IMR-90 (cell line): ENCODE measurements at regions not wholly inside any gene's neighbourhood (a gene's known extent, or its start where the extent isn't known, plus 50 kb on each side); places are given as distances from the start of the nearest gene placed in this dataset.
"Not testable (repeated sequence)": the region's sequence is repeated elsewhere in the genome, so short reads cannot be mapped to it uniquely, and the experiment has no call there.

Experiments
- ATAC-seq: fragments of 200-7000 bp; cut with Tn5 transposase; 2 replicates; pipeline ENCODE4 v1.9.1; 2020; ENCODE audit warnings: low read depth, mild to moderate bottlenecking, moderate library complexity
- BruUV-seq: library from RNA; stranded (reverse); fragments of 400-500 nt; replicated peaks from 2 replicates; lab custom pipeline; 2021; lab: Mats Ljungman, UMichigan
- CTCF ChIA-PET: fragments of 300-600 bp; formaldehyde crosslinking; extraction: SDS; loops from one replicate; lab custom pipeline; 2021; ENCODE audit warnings: antibody characterized with exemption; lab: Yijun Ruan, JAX
- POLR2A ChIA-PET: fragments of 300-600 bp; sonication (Branson Sonifier 250); formaldehyde crosslinking; loops from one replicate; lab custom pipeline; 2022; ENCODE audit warnings: antibody characterized with exemption; ENCODE audit not compliant: unreplicated experiment; lab: Charles Lee
- DNase-seq: peaks from one replicate; pipeline ENCODE4 v3.0.0; 2013
- H2AFZ ChIP-seq: replicated peaks from 2 replicates; pipeline ENCODE3; 2013; ENCODE audit warnings: low read length, mild to moderate bottlenecking; ENCODE audit not compliant: poor library complexity
- H2AK5ac ChIP-seq: 2 replicates; pipeline ENCODE4 v1.6.1; 2013; ENCODE audit warnings: low read depth, low read length, inconsistent platforms
- H2AK9ac ChIP-seq: replicated peaks from 2 replicates; pipeline ENCODE3; 2013; ENCODE audit warnings: mild to moderate bottlenecking, low read depth, low read length, moderate library complexity; ENCODE audit not compliant: poor library complexity
- H2BK120ac ChIP-seq: 2 replicates; pipeline ENCODE4 v1.6.1; 2013; ENCODE audit warnings: low read depth, low read length, inconsistent platforms
- H2BK15ac ChIP-seq: 3 replicates; pipeline ENCODE4 v1.6.1; 2013; ENCODE audit warnings: low read depth, low read length, inconsistent platforms
- H2BK20ac ChIP-seq: 2 replicates; pipeline ENCODE4 v1.6.1; 2013; ENCODE audit warnings: low read depth, mild to moderate bottlenecking, inconsistent platforms, low read length, moderate library complexity
- H2BK5ac ChIP-seq: 2 replicates; pipeline ENCODE4 v1.6.1; 2013; ENCODE audit warnings: mild to moderate bottlenecking, low read depth, low read length, inconsistent platforms; ENCODE audit not compliant: poor library complexity, severe bottlenecking
- H3K14ac ChIP-seq: replicated peaks from 2 replicates; pipeline ENCODE4 v1.6.1; 2013; ENCODE audit warnings: low read depth, low read length, inconsistent platforms
- H3K18ac ChIP-seq: 2 replicates; pipeline ENCODE4 v1.6.1; 2013; ENCODE audit warnings: low read depth, low read length, control low read depth
- H3K23ac ChIP-seq: 2 replicates; pipeline ENCODE4 v1.6.1; 2013; ENCODE audit warnings: low read depth, low read length, inconsistent platforms
- H3K27ac ChIP-seq: 2 replicates; pipeline ENCODE4 v1.5.1; 2013; ENCODE audit warnings: mild to moderate bottlenecking, control low read depth, low read length; ENCODE audit not compliant: insufficient read depth
- H3K27me3 ChIP-seq: 2 replicates; pipeline ENCODE4 v1.6.1; 2013; ENCODE audit warnings: low read length; ENCODE audit not compliant: control insufficient read depth, insufficient read depth
- H3K36me3 ChIP-seq: 2 replicates; pipeline ENCODE4 v1.6.1; 2013; ENCODE audit warnings: low read length, mixed read lengths; ENCODE audit not compliant: control insufficient read depth, insufficient read depth
- H3K4ac ChIP-seq: 2 replicates; pipeline ENCODE4 v1.6.1; 2013; ENCODE audit warnings: low read depth, low read length, inconsistent platforms
- H3K4me1 ChIP-seq: 2 replicates; pipeline ENCODE4 v1.6.1; 2013; ENCODE audit warnings: low read length, mixed read lengths; ENCODE audit not compliant: control insufficient read depth, insufficient read depth
- H3K4me2 ChIP-seq: 2 replicates; pipeline ENCODE4 v1.6.1; 2013; ENCODE audit warnings: low read depth, mild to moderate bottlenecking, control low read depth, low read length, moderate library complexity
- H3K4me3 ChIP-seq: 2 replicates; pipeline ENCODE4 v1.5.1; 2013; ENCODE audit warnings: low read depth, mild to moderate bottlenecking, control low read depth, low read length, moderate library complexity; ENCODE audit not compliant: insufficient read depth
- H3K56ac ChIP-seq: 2 replicates; pipeline ENCODE4 v1.6.1; 2013; ENCODE audit warnings: low read length, inconsistent platforms; ENCODE audit not compliant: insufficient read depth; ENCODE audit errors: extremely low read depth
- H3K79me1 ChIP-seq, 2 experiments: 2 replicates each; pipeline ENCODE4 v1.6.1; 2013; ENCODE audit warnings: low read length in 2 of 2, inconsistent platforms in 1 of 2, low read depth in 1 of 2
- H3K9ac ChIP-seq: 2 replicates; pipeline ENCODE4 v1.6.1; 2013; ENCODE audit warnings: low read depth, low read length, control low read depth
- H3K9me1 ChIP-seq: 2 replicates; pipeline ENCODE4 v1.6.1; 2013; ENCODE audit warnings: low read length, inconsistent platforms; ENCODE audit not compliant: insufficient read depth
- H3K9me3 ChIP-seq: 2 replicates; pipeline ENCODE4 v1.6.1; 2013; ENCODE audit warnings: low read length; ENCODE audit not compliant: control insufficient read depth, insufficient read depth
- H4K20me1 ChIP-seq: 2 replicates; pipeline ENCODE4 v1.6.1; 2013; ENCODE audit warnings: low read length, inconsistent platforms; ENCODE audit not compliant: insufficient read depth
- H4K5ac ChIP-seq: 2 replicates; pipeline ENCODE4 v1.6.1; 2013; ENCODE audit warnings: mild to moderate bottlenecking, low read depth, low read length, control low read depth
- H4K8ac ChIP-seq, 2 experiments: 2 replicates each; pipeline ENCODE4 v1.6.1; 2013; ENCODE audit warnings: low read depth in 2 of 2, low read length in 2 of 2, control low read depth in 1 of 2, inconsistent platforms in 1 of 2
- H4K91ac ChIP-seq: 2 replicates; pipeline ENCODE4 v1.6.1; 2013; ENCODE audit warnings: low read depth, low read length, inconsistent platforms; ENCODE audit not compliant: insufficient read depth
- WGBS, 2 experiments: methylation state at CpG; one replicate each; pipeline versions ENCODE4 v1.1.5 to v1.1.7; 2013; ENCODE audit warnings: missing lambda C conversion rate in 2 of 2; ENCODE audit not compliant: insufficient read length in 1 of 2; ENCODE audit errors: extremely low coverage in 2 of 2; 5-methylcytosine and 5-hydroxymethylcytosine counted together
- dilution Hi-C: fragments of 300-500 bp; cut with HindIII; formaldehyde crosslinking; loops from one replicate; pipeline ENCODE4 v1.14.3; 2018; ENCODE audit warnings: low sequenced_read_pairs; ENCODE audit not compliant: unreplicated experiment
- in situ Hi-C: fragments of 300-500 bp; cut with MboI; formaldehyde crosslinking; loops from 3 replicates; pipeline ENCODE4 v1.14.3; 2019; ENCODE audit warnings: low sequenced_read_pairs, inconsistent platforms, mixed read lengths
- intact Hi-C: fragments of 100-400 bp; cut with micrococcal nuclease; formaldehyde crosslinking; loops from 2 replicates; pipeline ENCODE4 v1.10.0; 2022

- H4K5ac ChIP-seq, H2BK120ac ChIP-seq, H3K4ac ChIP-seq, H3K56ac ChIP-seq, H2AK5ac ChIP-seq, H2BK20ac ChIP-seq, intact Hi-C loops, DNase-seq, H3K18ac ChIP-seq, CTCF ChIA-PET, ATAC-seq, POLR2A ChIA-PET, H3K23ac ChIP-seq, H3K27ac ChIP-seq, H3K9ac ChIP-seq, H3K36me3 ChIP-seq, BruUV-seq, H4K91ac ChIP-seq, H3K9me1 ChIP-seq, H3K79me1 ChIP-seq, H4K8ac ChIP-seq, H2BK15ac ChIP-seq, H3K4me1 ChIP-seq, H3K14ac ChIP-seq, H2BK5ac ChIP-seq, H3K9me3 ChIP-seq, H4K20me1 ChIP-seq, H2AK9ac ChIP-seq, H3K4me3 ChIP-seq, dilution Hi-C loops: not testable (repeated sequence)
- H3K27me3 ChIP-seq: peaks cover 19% of the 10 kb centered on the region
- in situ Hi-C loops: loop anchor here (25.0 kb wide), 3 partner anchors 122 to 878 kb away; partner anchors contain the start of gene APMAP
- H2AFZ ChIP-seq: peak overlapping the region; percentile 75
- 2% methylated on average over 5 of the region's 30 CpGs; no CpG with 5 or more reads in 1 of the 2 experiments for WGBS, 2 experiments
- H3K4me2 ChIP-seq: peak overlapping the region; percentile 81
These were observed 168.5 kb upstream of the ZNF337 start for GRCh38 chr20:25864963-25865714.
